ENCODE measurements at regions not wholly inside any gene's neighbourhood (a gene's known extent, or its start where the extent isn't known, plus 50 kb on each side); places are given as distances from the start of the nearest gene placed in this dataset.

GRCh38 chr5:57055731-57056130 is 103.8 kb upstream of the MIER3 start:
- TF ChIP-seq CTCF (IDR thresholded peaks at IDR 0.05): no peak
- TF ChIP-seq POLR2A (IDR thresholded peaks at IDR 0.05): no peak
- no peak for TF ChIP-seq POLR2AphosphoS5 (IDR thresholded peaks at IDR 0.05; ENCODE audit: insufficient read depth in 1 of 2, low read depth in 1 of 2)
